Thoracic aorta (tissue), 2 donors: ENCODE measurements at regions not wholly inside any gene's neighbourhood (a gene's known extent, or its start where the extent isn't known, plus 50 kb on each side); places are given as distances from the start of the nearest gene placed in this dataset.

Source experiments
- ATAC-seq: fragments of 150-250 bp; one replicate; pipeline ENCODE4 v1.8.0; 2017; ENCODE audit warnings: low read depth; ENCODE audit not compliant: insufficient number of reproducible peaks, low FRiP score
- DNase-seq: peaks from one replicate; pipeline ENCODE4 v3.0.0-alpha.2; 2020; ENCODE audit warnings: low spot score
- H3K27ac ChIP-seq, 2 donors: fragments of 200-600 bp; sonication (generic); 1 replicate in 1 of 2; 2 replicates in 1 of 2; pipeline ENCODE4 v1.5.1; 2016; ENCODE audit warnings: mild to moderate bottlenecking in 2 of 2, moderate library complexity in 2 of 2
- H3K27me3 ChIP-seq: fragments of 200-600 bp; sonication (generic); replicated peaks from 2 replicates; pipeline ENCODE4 v1.6.0; 2016; ENCODE audit warnings: mild to moderate bottlenecking; ENCODE audit not compliant: insufficient read depth
- H3K36me3 ChIP-seq: fragments of 200-600 bp; sonication (generic); one replicate; pipeline ENCODE4 v1.5.1; 2016
- H3K4me1 ChIP-seq, 2 donors: fragments of 200-600 bp; sonication (generic); 1 replicate in 1 of 2; 2 replicates in 1 of 2; pipeline versions ENCODE4 v1.5.1 to v1.6.0; 2016; ENCODE audit warnings: low read depth in 2 of 2, mild to moderate bottlenecking in 1 of 2; ENCODE audit not compliant: control insufficient read depth in 1 of 2
- H3K4me3 ChIP-seq: fragments of 200-600 bp; sonication (generic); 2 replicates; pipeline ENCODE4 v1.5.1; 2016; ENCODE audit warnings: mild to moderate bottlenecking
- H3K9me3 ChIP-seq: fragments of 200-600 bp; sonication (generic); 2 replicates; pipeline ENCODE4 v1.5.1; 2016
- CTCF ChIP-seq: fragments of 200-600 bp; sonication (generic); IDR thresholded peaks from one replicate; pipeline ENCODE4 v1.5.1; 2019; ENCODE audit warnings: antibody characterized with exemption

GRCh38 chr10:3509355-3509754, 275.7 kb downstream of the KLF6 start:
- no peak overlapping the region for H3K27ac ChIP-seq
- no peaks in the 10 kb centered on the region for H3K36me3 ChIP-seq
- ATAC-seq (no peak), DNase-seq (no peak)
- H3K9me3 ChIP-seq: no peaks in the 10 kb centered on the region
- H3K4me3 ChIP-seq: no peak overlapping the region
- no peak for TF ChIP-seq CTCF
- H3K4me1 ChIP-seq: no peaks in the 10 kb centered on the region
- no peaks in the 10 kb centered on the region for H3K27me3 ChIP-seq

GRCh38 chr10:3503299-3503698, 281.7 kb downstream of the KLF6 start:
- Histone ChIP-seq H3K9me3 (no peaks in the 10 kb centered on the region), H3K36me3 (no peaks in the 10 kb centered on the region), H3K27me3 (no peaks in the 10 kb centered on the region), H3K4me1 (peaks cover 10 to 24% of the 10 kb centered on the region in 2 donors), H3K4me3 (no peak overlapping the region), H3K27ac (no peak overlapping the region)
- no peak for TF ChIP-seq CTCF
- no peak for DNase-seq
- no peak for ATAC-seq

- no peak for ATAC-seq
- no peaks in the 10 kb centered on the region for H3K9me3 ChIP-seq
Observed at GRCh38 chr10:3502673-3503072, 282.3 kb downstream of the KLF6 start.

GRCh38 chr10:3500408-3500856, 284.6 kb downstream of the KLF6 start:
- H3K27ac ChIP-seq: peak overlapping the region in 1 of 2 donors; percentile 2

More at GRCh38 chr10:3502673-3503072, 282.3 kb downstream of the KLF6 start:
- Histone ChIP-seq H3K36me3 (no peaks in the 10 kb centered on the region), H3K27ac (no peak overlapping the region), H3K4me3 (no peak overlapping the region), H3K27me3 (no peaks in the 10 kb centered on the region), H3K4me1 (peaks cover 10 to 25% of the 10 kb centered on the region in 2 donors)
- no peak for TF ChIP-seq CTCF
- no peak for DNase-seq

GRCh38 chr10:3499120-3499519, 285.9 kb downstream of the KLF6 start:
- DNase-seq: no peak
- peak overlapping the region in 1 of 2 donors; percentile 39 for H3K27ac ChIP-seq
- H3K4me1 ChIP-seq: peaks cover 10 to 36% of the 10 kb centered on the region in 2 donors
- ATAC-seq: no peak
- no peaks in the 10 kb centered on the region for H3K36me3 ChIP-seq
- H3K9me3 ChIP-seq: no peaks in the 10 kb centered on the region
- no peaks in the 10 kb centered on the region for H3K27me3 ChIP-seq
- no peak overlapping the region for H3K4me3 ChIP-seq
- TF ChIP-seq CTCF: no peak

More at GRCh38 chr10:3500408-3500856, 284.6 kb downstream of the KLF6 start:
- DNase-seq: peak; percentile 54
- H3K36me3 ChIP-seq: no peaks in the 10 kb centered on the region
- H3K4me3 ChIP-seq: peak overlapping the region; percentile 24
- ATAC-seq: no peak
- no peak for TF ChIP-seq CTCF
- H3K27me3 ChIP-seq: no peaks in the 10 kb centered on the region
- no peaks in the 10 kb centered on the region for H3K9me3 ChIP-seq
- H3K4me1 ChIP-seq: peaks cover 10 to 27% of the 10 kb centered on the region in 2 donors
